ENCODE measurements at regions not wholly inside any gene's neighbourhood (a gene's known extent, or its start where the extent isn't known, plus 50 kb on each side); places are given as distances from the start of the nearest gene placed in this dataset.
"Not testable (repeated sequence)": the region's sequence is repeated elsewhere in the genome, so short reads cannot be mapped to it uniquely, and the experiment has no call there.

DNA sequence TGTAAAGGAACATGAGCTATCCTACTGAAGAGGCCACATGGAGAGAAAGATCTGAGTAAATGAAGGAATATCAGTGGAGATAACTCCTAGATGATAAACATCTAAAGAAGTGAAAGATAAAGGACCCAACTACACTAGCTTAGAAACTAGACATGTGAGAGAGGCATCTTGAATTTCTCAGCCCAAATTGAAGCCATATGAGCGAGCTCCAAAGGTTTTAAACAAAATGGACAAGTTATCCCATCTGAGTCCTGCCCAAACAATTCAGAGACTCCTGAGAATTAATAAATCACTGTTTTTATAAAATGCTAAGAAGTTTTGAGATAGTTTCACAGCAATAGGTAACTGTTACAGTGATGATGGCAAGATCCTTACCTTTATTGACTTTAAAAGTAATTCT is 438.9 kb downstream of the NAV3 start:
- DNase-seq = no peak

DNA sequence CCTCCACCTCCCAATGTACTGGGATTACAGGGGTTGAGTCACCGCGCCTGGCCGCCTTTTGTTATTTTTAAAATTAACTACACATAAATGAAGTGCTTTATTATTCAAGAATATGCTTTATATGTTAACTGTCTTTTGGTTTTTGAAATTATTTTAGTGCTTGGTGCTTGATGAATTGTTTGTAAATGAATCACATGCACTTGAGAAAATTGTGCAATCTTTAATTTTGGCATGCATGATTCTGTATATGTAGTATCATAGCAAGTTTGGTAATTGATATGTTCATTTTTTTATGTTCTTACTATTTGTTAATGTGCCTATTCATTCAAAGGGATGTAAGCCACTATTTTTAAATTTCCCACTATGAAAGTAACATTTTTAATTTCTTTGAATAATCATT is 440.9 kb downstream of the NAV3 start:
- DNase-seq = no peak

DNA sequence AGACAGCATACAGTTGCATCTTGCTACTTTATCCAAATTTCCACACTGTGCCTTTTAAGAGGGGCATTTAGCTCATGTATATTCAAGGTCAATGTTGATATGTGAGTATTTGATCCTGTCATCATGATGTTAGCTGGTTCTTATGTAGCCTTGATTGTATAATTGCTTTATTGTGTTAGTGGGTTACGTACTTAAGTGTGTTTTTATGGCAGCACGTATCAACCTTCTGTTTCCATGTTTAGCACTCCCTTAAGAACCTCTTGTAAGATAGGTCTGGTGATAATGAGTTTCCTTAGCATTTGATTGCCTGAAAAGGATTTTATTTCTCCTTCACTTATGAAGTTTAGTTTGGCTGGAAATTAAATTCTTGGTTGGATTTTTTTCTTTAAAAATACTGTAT is 445.2 kb downstream of the NAV3 start:
- no peak for DNase-seq

- DNase-seq = no peak
These were observed 448.1 kb downstream of the NAV3 start for GRCh38 chr12:78278706-78279190.

GRCh38 chr12:78279567-78279966 is 448.9 kb downstream of the NAV3 start:
- no peak for DNase-seq

GRCh38 chr12:78281102-78281501 is 450.4 kb downstream of the NAV3 start:
- DNase-seq = not testable (repeated sequence)

- DNase-seq = no peak
These were observed 453.7 kb downstream of the NAV3 start for GRCh38 chr12:78284417-78284816.

GRCh38 chr12:78290606-78291345 is 460.1 kb downstream of the NAV3 start:
- no peak for DNase-seq

DNA sequence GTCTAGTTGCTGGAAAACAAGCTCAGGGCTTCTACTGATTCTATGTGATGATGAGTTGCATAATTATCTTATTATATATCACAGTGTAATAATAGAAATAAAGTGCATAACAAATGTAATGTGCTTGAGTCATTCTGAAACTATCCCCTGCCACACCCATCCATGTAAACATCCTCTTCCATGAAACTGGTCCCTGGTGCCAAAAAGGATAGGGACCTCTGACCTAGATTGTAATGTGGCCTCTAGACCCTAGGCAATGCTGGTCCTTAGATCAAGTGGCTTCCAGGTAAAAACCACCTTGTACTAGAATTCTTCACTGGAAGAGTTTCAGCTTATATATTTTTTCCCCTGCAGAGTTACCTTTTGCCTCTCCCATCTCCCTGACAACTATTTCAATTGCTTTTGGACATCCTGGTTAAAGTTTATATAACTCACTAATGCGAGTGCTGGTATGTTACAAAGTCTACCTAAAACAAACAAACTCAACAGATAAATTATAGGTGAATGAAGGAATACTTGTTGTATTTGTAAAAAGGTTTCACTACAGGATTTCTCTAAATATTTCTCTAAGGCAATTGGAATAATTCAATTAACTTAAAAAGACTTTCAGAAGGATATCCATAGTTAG is 462.5 kb downstream of the NAV3 start:
- no peak for DNase-seq

- DNase-seq = not testable (repeated sequence)
These were observed 470.6 kb downstream of the NAV3 start for GRCh38 chr12:78301282-78301681.

DNA sequence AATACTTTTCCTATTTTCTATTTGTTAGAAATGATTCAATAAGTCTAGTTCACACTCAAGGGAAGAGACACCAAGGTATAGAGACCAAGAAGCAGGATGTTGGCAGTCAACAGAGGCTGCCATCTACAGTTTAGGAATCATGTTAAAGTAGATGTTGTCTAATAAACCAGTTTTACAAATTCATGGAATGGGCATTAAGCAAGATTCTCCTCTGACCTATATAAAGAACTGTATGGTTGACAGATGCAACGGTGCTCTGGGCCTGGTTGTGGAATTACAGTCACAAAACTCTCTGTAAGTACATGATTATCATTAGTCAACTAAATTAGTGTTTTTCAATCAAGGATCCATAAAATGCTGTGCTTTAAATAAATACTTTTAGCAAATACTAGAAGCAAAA is 475.1 kb downstream of the NAV3 start:
- DNase-seq = no peak

DNA sequence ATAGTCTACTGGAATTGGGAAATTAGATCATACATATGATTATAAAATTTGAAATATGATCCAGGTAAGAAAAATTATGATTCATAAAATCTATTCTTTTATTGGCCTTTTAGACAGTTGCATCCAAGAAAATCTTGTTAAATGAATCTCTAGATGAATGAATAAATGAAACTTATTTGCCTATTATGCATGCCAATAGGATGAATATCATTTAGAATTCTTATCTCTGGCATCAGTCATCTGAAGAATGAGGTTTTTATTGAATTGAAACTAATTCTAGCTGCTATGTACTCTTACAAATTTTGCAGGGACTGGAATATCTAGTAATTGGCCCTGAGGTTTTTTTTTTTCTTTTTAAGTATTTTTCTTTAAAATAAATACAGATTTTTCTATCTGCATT is 475.5 kb downstream of the NAV3 start:
- DNase-seq = no peak

- DNase-seq = no peak
These were observed 478.0 kb downstream of the NAV3 start for GRCh38 chr12:78308701-78309100.

GRCh38 chr12:78315028-78315427 is 484.3 kb downstream of the NAV3 start:
- no peak for DNase-seq

DNA sequence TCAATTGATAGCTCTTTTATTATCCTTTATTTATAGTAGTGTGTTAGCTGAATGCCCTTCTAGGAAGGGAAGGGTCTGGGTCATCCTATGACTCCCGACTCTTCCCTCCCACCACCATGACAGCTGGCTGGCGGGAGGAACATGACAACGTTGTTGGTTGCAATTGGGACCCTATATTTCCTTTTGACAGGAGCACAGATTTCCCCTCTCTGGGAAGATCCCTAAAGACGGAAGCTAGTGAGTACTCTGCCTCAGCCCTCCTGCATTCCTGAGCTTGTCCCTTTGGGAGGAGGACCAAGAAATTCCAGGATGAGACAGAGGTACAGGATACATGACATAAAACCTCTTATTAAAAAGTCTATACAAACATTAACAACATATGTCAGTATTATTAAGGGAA is 485.4 kb downstream of the NAV3 start:
- DNase-seq = no peak

GRCh38 chr12:78316631-78317468 is 486.2 kb downstream of the NAV3 start:
- no peak for DNase-seq

DNA sequence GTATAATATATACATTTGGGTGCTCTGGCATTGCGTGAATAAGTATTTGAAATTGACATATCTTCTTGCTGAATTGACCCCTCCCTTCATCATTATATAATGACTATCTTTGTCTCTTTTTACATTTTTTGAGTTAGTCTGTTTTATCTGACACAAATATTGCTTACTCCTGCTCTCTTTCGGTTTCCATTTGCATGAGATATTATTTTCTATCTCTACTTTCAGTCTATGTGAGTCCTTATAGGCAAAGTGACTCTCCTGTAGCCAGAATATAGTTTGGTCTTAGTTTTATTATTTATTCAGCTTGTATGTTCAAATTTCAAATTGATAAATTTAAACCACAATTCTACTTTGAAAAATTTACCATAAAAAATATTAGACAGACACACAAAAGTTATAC is 491.0 kb downstream of the NAV3 start:
- no peak for DNase-seq

DNA sequence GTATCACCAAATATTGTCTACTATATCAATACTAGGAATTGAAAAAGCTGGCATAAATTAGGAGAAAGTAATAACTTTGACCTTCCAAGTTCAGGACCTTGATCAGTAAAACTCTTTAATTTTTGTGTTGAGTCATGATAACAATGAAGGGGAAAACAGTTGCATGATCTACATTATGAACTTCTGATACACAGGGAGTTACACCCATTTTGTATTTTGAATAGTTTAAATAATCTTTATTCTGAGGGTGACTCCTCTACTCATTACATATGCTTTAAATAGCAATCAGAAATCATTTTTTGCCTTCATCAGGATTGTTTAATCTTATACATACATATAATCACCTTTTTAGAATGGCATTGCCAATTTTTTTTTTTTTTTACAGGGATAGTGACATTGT is 492.5 kb downstream of the NAV3 start:
- DNase-seq = no peak

GRCh38 chr12:78324234-78324633 is 493.5 kb downstream of the NAV3 start:
- no peak for DNase-seq

GRCh38 chr12:78328524-78328923 is 497.8 kb downstream of the NAV3 start:
- no peak for DNase-seq

- peak; percentile 70 for DNase-seq
These were observed 499.4 kb downstream of the NAV3 start for GRCh38 chr12:78330131-78330530.

DNA sequence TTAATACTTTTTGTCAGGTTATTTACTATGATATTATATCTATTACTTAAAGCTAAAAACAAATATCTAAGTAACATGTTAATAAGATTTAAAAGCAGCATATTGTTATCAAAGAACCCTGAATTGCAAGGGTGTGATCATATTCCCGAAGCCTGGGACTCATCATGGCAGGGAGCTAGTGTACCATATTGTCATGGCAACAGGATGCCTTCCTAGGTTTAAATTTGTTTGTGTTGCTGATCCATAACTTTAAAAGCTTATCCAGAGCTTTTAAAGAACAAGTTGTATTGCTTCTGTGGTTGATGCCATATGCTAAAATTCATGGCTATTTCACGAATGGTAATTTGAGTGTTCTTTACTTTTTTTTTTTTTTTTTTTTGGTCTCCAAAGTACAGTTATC is 500.5 kb downstream of the NAV3 start:
- DNase-seq = peak; percentile 94

DNA sequence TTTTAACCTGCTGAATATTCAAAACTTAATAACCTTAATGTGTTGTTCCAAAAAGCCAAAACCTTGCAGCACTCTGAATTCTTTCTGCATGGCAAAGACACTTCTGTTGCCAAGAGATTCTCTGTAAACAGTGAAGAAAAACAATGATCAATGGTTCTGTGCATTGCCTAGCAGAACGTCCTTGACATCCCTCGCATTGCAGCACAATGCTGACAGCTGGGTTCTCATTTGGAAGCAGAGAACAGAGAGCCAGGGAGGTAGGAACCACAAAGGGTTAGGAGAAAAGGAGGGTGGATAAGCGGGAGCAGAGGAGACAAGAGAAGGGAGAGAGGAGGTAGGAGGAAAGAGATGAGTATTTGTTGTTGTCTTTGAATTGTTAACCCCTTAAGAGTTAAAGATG is 501.1 kb downstream of the NAV3 start:
- DNase-seq = peak; percentile 83
